H1 (cell line): ENCODE measurements at regions not wholly inside any gene's neighbourhood (a gene's known extent, or its start where the extent isn't known, plus 50 kb on each side); places are given as distances from the start of the nearest gene placed in this dataset.

Experiments used
- CTCF ChIA-PET: fragments of 300-600 bp; sonication (Branson Sonifier 250); formaldehyde crosslinking; loops from one replicate; lab custom pipeline; 2021; ENCODE audit not compliant: partially characterized antibody; lab: Charles Lee
- POLR2A ChIA-PET: fragments of 300-600 bp; sonication (Branson Sonifier 250); formaldehyde crosslinking; loops from one replicate; lab custom pipeline; 2021; ENCODE audit warnings: inconsistent platforms; ENCODE audit not compliant: partially characterized antibody; lab: Charles Lee
- DNase-seq, 2 experiments: peaks; one replicate each; pipeline versions ENCODE4 v3.0.0 to v3.0.0-alpha.2; 2010 to 2022; ENCODE audit warnings: low spot score in 2 of 2, low read depth in 1 of 2, mixed read lengths in 1 of 2
- FAIRE-seq: peaks from 2 replicates; lab custom pipeline; 2011; peaks lifted over from hg19 to GRCh38; lab: Jason Lieb, UNC
- H2AFZ ChIP-seq: 2 replicates; pipeline ENCODE4 v1.8.1; 2012; ENCODE audit warnings: low read length, inconsistent platforms
- H2AK5ac ChIP-seq: 2 replicates; pipeline ENCODE4 v1.6.1; 2013; ENCODE audit warnings: low read depth, low read length
- H2BK120ac ChIP-seq: replicated peaks from 2 replicates; pipeline ENCODE3; 2013; ENCODE audit warnings: low read depth, low read length, inconsistent platforms
- H2BK12ac ChIP-seq: 2 replicates; pipeline ENCODE4 v1.6.1; 2013; ENCODE audit warnings: low read depth, low read length
- H2BK15ac ChIP-seq: 2 replicates; pipeline ENCODE4 v1.6.1; 2013; ENCODE audit warnings: low read length
- H2BK20ac ChIP-seq: 2 replicates; pipeline ENCODE4 v1.6.1; 2013; ENCODE audit warnings: low read length
- H2BK5ac ChIP-seq: 2 replicates; pipeline ENCODE4 v1.6.1; 2013; ENCODE audit warnings: low read depth, low read length
- H3K14ac ChIP-seq: 2 replicates; pipeline ENCODE4 v1.6.1; 2013; ENCODE audit warnings: inconsistent platforms; ENCODE audit not compliant: insufficient read length
- H3K18ac ChIP-seq: 2 replicates; pipeline ENCODE4 v1.6.1; 2013; ENCODE audit warnings: low read length; ENCODE audit errors: extremely low read depth
- H3K23ac ChIP-seq: 2 replicates; pipeline ENCODE4 v1.6.1; 2013; ENCODE audit warnings: inconsistent platforms; ENCODE audit not compliant: insufficient read length
- H3K23me2 ChIP-seq: 2 replicates; pipeline ENCODE4 v1.6.1; 2013; ENCODE audit warnings: low read depth, low read length
- H3K27ac ChIP-seq: 2 replicates; pipeline ENCODE4 v1.6.1; 2011; ENCODE audit warnings: low read depth, low read length, inconsistent platforms
- H3K27me3 ChIP-seq, 4 experiments: replicated peaks in 1 of 4; 1 replicate in 1 of 4; 2 replicates in 3 of 4; pipeline versions ENCODE4 v1.6.1 to v1.8.1; 2011 to 2013; ENCODE audit warnings: low read length in 3 of 4, mild to moderate bottlenecking in 3 of 4, inconsistent platforms in 2 of 4, mixed read lengths in 2 of 4, moderate library complexity in 1 of 4; ENCODE audit not compliant: control insufficient read depth in 3 of 4, insufficient read depth in 3 of 4; ENCODE audit errors: extremely low read depth in 1 of 4
- H3K36me3 ChIP-seq, 4 experiments: 2 replicates each; pipeline versions ENCODE4 v1.6.1 to v1.8.1; 2011 to 2013; ENCODE audit warnings: mild to moderate bottlenecking in 4 of 4, low read length in 3 of 4, moderate library complexity in 2 of 4, control low read depth in 1 of 4, inconsistent platforms in 1 of 4; ENCODE audit not compliant: insufficient read depth in 4 of 4, control insufficient read depth in 2 of 4
- H3K4ac ChIP-seq: replicated peaks from 2 replicates; pipeline ENCODE3; 2013; ENCODE audit warnings: low read length, low read depth, mixed read lengths, inconsistent platforms; ENCODE audit not compliant: insufficient read length
- H3K4me1 ChIP-seq, 4 experiments: replicated peaks in 1 of 4; 1 replicate in 1 of 4; 2 replicates in 3 of 4; pipeline versions ENCODE4 v1.6.1 to v1.8.1; 2011 to 2013; ENCODE audit warnings: low read length in 3 of 4, inconsistent platforms in 2 of 4, mixed read lengths in 1 of 4; ENCODE audit not compliant: insufficient read depth in 4 of 4, control insufficient read depth in 3 of 4
- H3K4me2 ChIP-seq, 2 experiments: 2 replicates each; pipeline versions ENCODE4 v1.6.1 to v1.8.1; 2011 to 2013; ENCODE audit warnings: low read depth in 2 of 2, low read length in 2 of 2, control low read depth in 1 of 2, inconsistent platforms in 1 of 2, mild to moderate bottlenecking in 1 of 2; ENCODE audit not compliant: insufficient read depth in 1 of 2
- H3K4me3 ChIP-seq, 4 experiments: fragments of 200-600, 300-600 bp in 1 of 4; sonication (generic), shearing (Covaris generic), sonication (Bioruptor Twin) in 1 of 4; 2 replicates each; pipeline versions ENCODE4 v1.5.1 to v1.8.1; 2011 to 2016; ENCODE audit warnings: low read length in 4 of 4, low read depth in 3 of 4, control low read depth in 2 of 4, inconsistent platforms in 2 of 4, mild to moderate bottlenecking in 2 of 4, mixed read lengths in 1 of 4, moderate library complexity in 1 of 4; ENCODE audit not compliant: insufficient read depth in 2 of 4; ENCODE audit errors: extremely low read depth in 1 of 4
- H3K56ac ChIP-seq: replicated peaks from 2 replicates; pipeline ENCODE3; 2013; ENCODE audit warnings: low read depth, mild to moderate bottlenecking, mixed read lengths, low read length, inconsistent platforms; ENCODE audit not compliant: insufficient read length
- H3K79me1 ChIP-seq: 2 replicates; pipeline ENCODE4 v1.6.1; 2013; ENCODE audit warnings: low read depth, low read length, control low read depth
- H3K79me2 ChIP-seq, 2 experiments: 2 replicates each; pipeline versions ENCODE4 v1.6.1 to v1.8.1; 2012 to 2013; ENCODE audit warnings: low read length in 2 of 2, mild to moderate bottlenecking in 2 of 2, inconsistent platforms in 1 of 2; ENCODE audit not compliant: insufficient read depth in 2 of 2, control insufficient read depth in 1 of 2
- H3K9ac ChIP-seq, 4 experiments: replicated peaks in 1 of 4; 1 replicate in 1 of 4; 2 replicates in 3 of 4; pipeline versions ENCODE4 v1.6.1 to v1.8.1; 2011 to 2013; ENCODE audit warnings: low read depth in 3 of 4, low read length in 3 of 4, control low read depth in 2 of 4, mild to moderate bottlenecking in 2 of 4, moderate library complexity in 2 of 4, inconsistent platforms in 1 of 4; ENCODE audit errors: extremely low read depth in 1 of 4
- H3K9me3 ChIP-seq, 2 experiments: 2 replicates each; pipeline versions ENCODE4 v1.6.1 to v1.8.1; 2012 to 2013; ENCODE audit warnings: mild to moderate bottlenecking in 2 of 2, moderate library complexity in 2 of 2, control low read depth in 1 of 2, inconsistent platforms in 1 of 2, low read depth in 1 of 2, low read length in 1 of 2, mixed read lengths in 1 of 2; ENCODE audit not compliant: insufficient read depth in 2 of 2
- H4K20me1 ChIP-seq, 2 experiments: replicated peaks in 1 of 2; 2 replicates each; pipeline versions ENCODE3 to v1.8.1; 2011 to 2013; ENCODE audit warnings: inconsistent platforms in 2 of 2, low read length in 2 of 2, mild to moderate bottlenecking in 1 of 2; ENCODE audit not compliant: insufficient read depth in 2 of 2, control insufficient read depth in 1 of 2
- H4K5ac ChIP-seq: 2 replicates; pipeline ENCODE4 v1.6.1; 2013; ENCODE audit warnings: low read length, low read depth, mixed read lengths, inconsistent platforms; ENCODE audit not compliant: insufficient read length
- H4K8ac ChIP-seq: 2 replicates; pipeline ENCODE4 v1.8.0; 2013; ENCODE audit warnings: mild to moderate bottlenecking, moderate library complexity, low read length, inconsistent platforms; ENCODE audit not compliant: insufficient read depth; ENCODE audit errors: extremely low read depth
- H4K91ac ChIP-seq: replicated peaks from 2 replicates; pipeline ENCODE3; 2013; ENCODE audit warnings: low read length, mixed read lengths, inconsistent platforms; ENCODE audit not compliant: insufficient read length
- CBX8 ChIP-seq: fragments of 300-800, 300-1000 bp; sonication (generic); IDR thresholded peaks from 2 replicates; pipeline ENCODE4 v1.7.1; 2016; ENCODE audit warnings: low read depth, low read length, borderline replicate concordance
- JUN ChIP-seq: IDR thresholded peaks from 2 replicates; pipeline ENCODE4 v1.6.1; 2011; ENCODE audit warnings: low read depth, mild to moderate bottlenecking, improper control_type of control experiment, low read length
- JUND ChIP-seq: IDR thresholded peaks from 2 replicates; pipeline ENCODE4 v1.6.1; 2011; ENCODE audit warnings: mild to moderate bottlenecking, improper control_type of control experiment, low read length
- NANOG ChIP-seq: IDR thresholded peaks from 2 replicates; pipeline ENCODE4 v1.6.1; 2011; ENCODE audit warnings: low read length, low read depth, mild to moderate bottlenecking, inconsistent platforms; ENCODE audit not compliant: insufficient read depth, poor library complexity, severe bottlenecking
- NRF1 ChIP-seq: IDR thresholded peaks from 2 replicates; pipeline ENCODE4 v1.6.1; 2011; ENCODE audit warnings: mild to moderate bottlenecking, low read depth, low read length, improper control_type of control experiment
- POLR2A ChIP-seq, 2 experiments: IDR thresholded peaks; 1 replicate in 1 of 2; 2 replicates in 1 of 2; pipeline ENCODE4 v1.6.1; 2011; ENCODE audit warnings: low read depth in 2 of 2, low read length in 2 of 2, mild to moderate bottlenecking in 2 of 2; ENCODE audit errors: control extremely low read depth in 1 of 2
- SUZ12 ChIP-seq: fragments of 200-600 bp; sonication (generic); IDR thresholded peaks from 2 replicates; pipeline ENCODE4 v1.6.1; 2012; ENCODE audit warnings: mild to moderate bottlenecking, inconsistent platforms, low read length, moderate library complexity, mixed read lengths
- WGBS, 2 experiments: shearing (Covaris generic) in 1 of 2; methylation state at CpG; one replicate each; pipeline versions ENCODE4 v1.1.6 to v1.1.7; 2013 to 2015; ENCODE audit warnings: low lambda C conversion rate in 2 of 2, mixed read lengths in 2 of 2, inconsistent platforms in 1 of 2, low coverage in 1 of 2, missing lambda C conversion rate in 1 of 2; ENCODE audit not compliant: insufficient replicate concordance in 2 of 2, insufficient coverage in 1 of 2, insufficient read length in 1 of 2; ENCODE audit errors: extremely low coverage in 1 of 2, missing lambda C conversion rate in 1 of 2; 5-methylcytosine and 5-hydroxymethylcytosine counted together

GRCh38 chr2:226396541-226396940 is 403.1 kb downstream of the IRS1 start:
- FAIRE-seq (no peak), DNase-seq (no peak)
- Histone ChIP-seq H2BK12ac (no peak overlapping the region), H3K27me3 (no peaks in the 10 kb centered on the region), H3K4me3 (no peak overlapping the region), H4K91ac (no peak overlapping the region), H4K20me1 (no peaks in the 10 kb centered on the region), H3K23ac (no peak overlapping the region), H3K56ac (no peak overlapping the region), H2BK20ac (no peak overlapping the region), H3K14ac (no peak overlapping the region), H2BK5ac (no peak overlapping the region), H3K23me2 (no peaks in the 10 kb centered on the region), H3K4me1 (no peaks in the 10 kb centered on the region), H3K79me2 (no peaks in the 10 kb centered on the region), H2BK120ac (no peak overlapping the region), H3K9me3 (no peaks in the 10 kb centered on the region), H3K27ac (no peak overlapping the region), H3K18ac (no peak overlapping the region)
- CTCF ChIA-PET: interaction anchor here (2.0 kb wide), 1 partner anchor 23 kb away, joined by 6 read pairs; no protein-coding TSS in a partner anchor
- POLR2A ChIA-PET: no interaction called here
- TF ChIP-seq NRF1 (no peak), NANOG (no peak), JUND (no peak), JUN (no peak), SUZ12 (no peak), CBX8 (no peak), POLR2A (IDR thresholded peaks at IDR 0.05; ENCODE audit: control extremely low read depth in 1 of 2, low read depth in 2 of 2, low read length in 2 of 2) (no peak)
- TF ChIP-seq, all 59 proteins: peak for 0
- H3K4ac ChIP-seq: no peak overlapping the region
- 98% methylated on average over 2 of the region's 2 CpGs; no CpG with 5 or more reads in 1 of the 2 experiments for WGBS, 2 experiments
- H3K4me2 ChIP-seq: no peak overlapping the region
- H4K5ac ChIP-seq: no peak overlapping the region
- no peak overlapping the region for H2BK15ac ChIP-seq
- no peak overlapping the region for H2AFZ ChIP-seq
- no peak overlapping the region for H4K8ac ChIP-seq
- no peak overlapping the region for H3K9ac ChIP-seq
- no peaks in the 10 kb centered on the region for H3K36me3 ChIP-seq
- no peaks in the 10 kb centered on the region for H3K79me1 ChIP-seq
- H2AK5ac ChIP-seq: no peak overlapping the region
